HepG2 (cell line): ENCODE measurements at regions not wholly inside any gene's neighbourhood (a gene's known extent, or its start where the extent isn't known, plus 50 kb on each side); places are given as distances from the start of the nearest gene placed in this dataset.

Experiments
- ATAC-seq: fragments of 200-7000 bp; cut with Tn5 transposase; 3 replicates; pipeline ENCODE4 v1.9.1; 2020; ENCODE audit warnings: mild to moderate bottlenecking, moderate library complexity
- BruUV-seq: library from RNA; stranded (reverse); fragments of 400-500 nt; replicated peaks from 2 replicates; lab custom pipeline; 2021; lab: Mats Ljungman, UMichigan
- CTCF ChIA-PET: fragments of 300-600 bp; formaldehyde crosslinking; extraction: SDS; loops from one replicate; lab custom pipeline; 2021; ENCODE audit warnings: low total read pairs, inconsistent platforms, low intra/inter-chr PET ratio; lab: Yijun Ruan, JAX
- POLR2A ChIA-PET: fragments of 350-600 bp; sonication (Branson Sonifier 250); formaldehyde crosslinking; loops from one replicate; lab custom pipeline; 2020; ENCODE audit warnings: antibody characterized with exemption, inconsistent platforms; lab: Yijun Ruan, JAX
- DNase-seq: peaks from one replicate; pipeline ENCODE4 v3.0.0-alpha.2; 2015; ENCODE audit warnings: low spot score
- FAIRE-seq: peaks from 3 replicates; lab custom pipeline; 2011; peaks lifted over from hg19 to GRCh38; lab: Jason Lieb, UNC
- H2AFZ ChIP-seq: one replicate; pipeline ENCODE4 v1.6.1; 2011; ENCODE audit warnings: low read length, inconsistent platforms
- H3K27ac ChIP-seq: fragments of 300-600 bp; 3 replicates; pipeline ENCODE4 v1.8.0; 2011; ENCODE audit warnings: mixed run types, mild to moderate bottlenecking, mixed read lengths, low read length, inconsistent platforms; ENCODE audit not compliant: insufficient read depth; ENCODE audit errors: extremely low read length
- H3K27me3 ChIP-seq, 2 experiments: fragments of 200-600 bp in 1 of 2; 2 replicates in 1 of 2; 3 replicates in 1 of 2; pipeline versions ENCODE4 v1.6.0 to v1.8.0; 2011; ENCODE audit warnings: low read length in 2 of 2, mild to moderate bottlenecking in 2 of 2, moderate library complexity in 2 of 2, inconsistent platforms in 1 of 2; ENCODE audit not compliant: insufficient read depth in 2 of 2, control insufficient read depth in 1 of 2
- H3K36me3 ChIP-seq, 2 experiments: fragments of 200-600 bp in 1 of 2; replicated peaks in 1 of 2; 2 replicates in 1 of 2; 3 replicates in 1 of 2; pipeline versions ENCODE4 v1.5.1 to v1.8.0; 2011; ENCODE audit warnings: low read length in 2 of 2, inconsistent platforms in 1 of 2; ENCODE audit not compliant: insufficient read depth in 2 of 2, control insufficient read depth in 1 of 2
- H3K4me1 ChIP-seq: 2 replicates; pipeline ENCODE4 v1.5.1; 2012; ENCODE audit warnings: low read length, inconsistent platforms; ENCODE audit not compliant: insufficient read depth
- H3K4me2 ChIP-seq: 2 replicates; pipeline ENCODE4 v1.6.0; 2011; ENCODE audit warnings: low read depth, low read length, inconsistent platforms
- H3K4me3 ChIP-seq, 3 experiments: fragments of 200-600 bp in 1 of 3; sonication (generic), shearing (Covaris generic) in 1 of 3; replicated peaks in 1 of 3; 2 replicates each; pipeline ENCODE4 v1.5.1; 2011 to 2016; ENCODE audit warnings: low read length in 3 of 3, inconsistent platforms in 2 of 3, low read depth in 2 of 3, mild to moderate bottlenecking in 2 of 3, control low read depth in 1 of 3, mixed read lengths in 1 of 3; ENCODE audit not compliant: insufficient read depth in 1 of 3
- H3K79me2 ChIP-seq: one replicate; pipeline ENCODE4 v1.6.1; 2011; ENCODE audit warnings: low read length, inconsistent platforms; ENCODE audit not compliant: insufficient read depth
- H3K9ac ChIP-seq: 2 replicates; pipeline ENCODE4 v1.6.0; 2011; ENCODE audit warnings: mild to moderate bottlenecking, low read depth, low read length, inconsistent platforms; ENCODE audit not compliant: insufficient read depth
- H3K9me3 ChIP-seq: 2 replicates; pipeline ENCODE4 v1.5.1; 2012; ENCODE audit warnings: mild to moderate bottlenecking, low read length
- H4K20me1 ChIP-seq: 2 replicates; pipeline ENCODE4 v1.6.0; 2011; ENCODE audit warnings: inconsistent platforms, mild to moderate bottlenecking, low read length, moderate library complexity; ENCODE audit not compliant: insufficient read depth
- FIP1L1 ChIP-seq: fragments of 200-400 bp; formaldehyde crosslinking; IDR thresholded peaks from 2 replicates; pipeline ENCODE4 v1.6.1; 2018; ENCODE audit warnings: low read depth, mild to moderate bottlenecking, low read length, moderate library complexity, borderline replicate concordance; ENCODE audit not compliant: insufficient read depth
- HNF4A ChIP-seq: sonication (generic); formaldehyde crosslinking; IDR thresholded peaks from 2 replicates; pipeline ENCODE4 v1.4.0; 2020; ENCODE audit warnings: missing genetic modification reagents
- MBNL3 ChIP-seq: fragments of 250-450 bp; sonication (Bioruptor Pico); conservative IDR thresholded peaks from 2 replicates; pipeline ENCODE4 v1.8.0; 2022; ENCODE audit warnings: mild to moderate bottlenecking, inconsistent platforms
- SP140L ChIP-seq: sonication (generic); formaldehyde crosslinking; IDR thresholded peaks from 2 replicates; pipeline ENCODE4 v1.4.0; 2020; ENCODE audit warnings: missing genetic modification reagents, borderline replicate concordance
- ZNF326 ChIP-seq: sonication (generic); formaldehyde crosslinking; IDR thresholded peaks from 2 replicates; pipeline ENCODE4 v1.4.0; 2020; ENCODE audit warnings: missing genetic modification reagents, borderline replicate concordance
- WGBS: methylation state at CpG from one replicate; pipeline ENCODE4 v1.1.6; 2017; ENCODE audit warnings: low lambda C conversion rate; 5-methylcytosine and 5-hydroxymethylcytosine counted together
- in situ Hi-C: cut with HindIII; loops from 2 replicates; pipeline ENCODE4 v1.10.0; 2017; ENCODE audit warnings: low pct_unique_long_range_greater_than_20kb; ENCODE audit not compliant: extremely low pct_ligation_motif_present
- intact Hi-C: fragments of 100-400 bp; cut with micrococcal nuclease; formaldehyde crosslinking; loops from one replicate; pipeline ENCODE4 v1.10.0; 2022; ENCODE audit not compliant: unreplicated experiment
- TF ChIP-seq, protein P1 (sequence below): fragments of 450-650 bp; IDR thresholded peaks from 2 replicates; pipeline ENCODE4 v1.6.1; 2016
- TF ChIP-seq, protein P2 (sequence below): sonication (generic); formaldehyde crosslinking; IDR thresholded peaks from 2 replicates; pipeline ENCODE4 v1.5.1; 2020; ENCODE audit warnings: mild to moderate bottlenecking, missing genetic modification reagents, borderline replicate concordance

DNA sequence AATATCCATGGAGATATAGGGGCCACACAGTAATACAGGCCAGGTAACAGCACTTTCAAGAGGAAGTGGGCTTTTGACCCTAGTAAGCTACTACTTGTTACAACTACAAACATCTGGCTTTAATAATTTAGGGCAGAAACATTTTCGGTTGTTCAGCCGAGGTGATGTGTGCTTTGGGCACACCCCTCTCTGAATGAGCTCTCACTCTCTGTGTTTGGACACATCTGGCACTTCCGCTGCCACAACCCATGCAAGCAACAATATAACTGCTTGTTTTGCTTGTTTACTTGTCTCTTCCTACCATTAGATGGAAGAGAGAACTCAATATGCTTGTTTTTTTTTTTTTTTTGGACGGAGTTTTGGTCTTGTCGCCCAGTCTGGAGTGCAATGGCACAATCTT is 277.2 kb downstream of the HS3ST1 start:
- Histone ChIP-seq H3K9ac (no peak overlapping the region), H3K4me2 (no peak overlapping the region)
- FAIRE-seq: no peak
- WGBS: 17% methylated on average over 4 of the region's 5 CpGs
- DNase-seq: no peak
- TF ChIP-seq MBNL3 (CRISPR knock-in tag): no peak
- TF ChIP-seq HNF4A: no peak
- no peak for TF ChIP-seq SP140L
- TF ChIP-seq FIP1L1: no peak
- no peak for TF ChIP-seq ZNF326 (CRISPR knock-in tag)
- TF ChIP-seq, protein P1, sequence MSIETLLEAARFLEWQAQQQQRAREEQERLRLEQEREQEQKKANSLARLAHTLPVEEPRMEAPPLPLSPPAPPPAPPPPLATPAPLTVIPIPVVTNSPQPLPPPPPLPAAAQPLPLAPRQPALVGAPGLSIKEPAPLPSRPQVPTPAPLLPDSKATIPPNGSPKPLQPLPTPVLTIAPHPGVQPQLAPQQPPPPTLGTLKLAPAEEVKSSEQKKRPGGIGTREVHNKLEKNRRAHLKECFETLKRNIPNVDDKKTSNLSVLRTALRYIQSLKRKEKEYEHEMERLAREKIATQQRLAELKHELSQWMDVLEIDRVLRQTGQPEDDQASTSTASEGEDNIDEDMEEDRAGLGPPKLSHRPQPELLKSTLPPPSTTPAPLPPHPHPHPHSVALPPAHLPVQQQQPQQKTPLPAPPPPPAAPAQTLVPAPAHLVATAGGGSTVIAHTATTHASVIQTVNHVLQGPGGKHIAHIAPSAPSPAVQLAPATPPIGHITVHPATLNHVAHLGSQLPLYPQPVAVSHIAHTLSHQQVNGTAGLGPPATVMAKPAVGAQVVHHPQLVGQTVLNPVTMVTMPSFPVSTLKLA: no peak
- TF ChIP-seq, protein P2, sequence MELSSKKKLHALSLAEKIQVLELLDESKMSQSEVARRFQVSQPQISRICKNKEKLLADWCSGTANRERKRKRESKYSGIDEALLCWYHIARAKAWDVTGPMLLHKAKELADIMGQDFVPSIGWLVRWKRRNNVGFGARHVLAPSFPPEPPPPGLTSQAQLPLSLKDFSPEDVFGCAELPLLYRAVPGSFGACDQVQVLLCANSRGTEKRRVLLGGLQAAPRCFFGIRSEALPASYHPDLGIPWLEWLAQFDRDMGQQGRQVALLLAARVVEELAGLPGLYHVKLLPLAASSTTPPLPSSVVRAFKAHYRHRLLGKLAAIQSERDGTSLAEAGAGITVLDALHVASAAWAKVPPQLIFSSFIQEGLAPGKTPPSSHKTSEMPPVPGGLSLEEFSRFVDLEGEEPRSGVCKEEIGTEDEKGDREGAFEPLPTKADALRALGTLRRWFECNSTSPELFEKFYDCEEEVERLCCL: no peak
- TF ChIP-seq, all 625 proteins: peak for 0
- no TSS peak for BruUV-seq
- Histone ChIP-seq H2AFZ (no peak overlapping the region), H3K27ac (no peak overlapping the region), H3K9me3 (peaks cover 59% of the 10 kb centered on the region), H3K4me3 (no peak overlapping the region), H4K20me1 (no peaks in the 10 kb centered on the region), H3K4me1 (no peaks in the 10 kb centered on the region), H3K79me2 (no peaks in the 10 kb centered on the region), H3K36me3 (no peaks in the 10 kb centered on the region), H3K27me3 (no peaks in the 10 kb centered on the region)
- in situ Hi-C loops (no loop called here), intact Hi-C loops (no loop called here)
- POLR2A ChIA-PET: no interaction called here
- CTCF ChIA-PET: no interaction called here
- ATAC-seq: no peak
